Fibroblast of pulmonary artery (primary cell): ENCODE measurements at regions not wholly inside any gene's neighbourhood (a gene's known extent, or its start where the extent isn't known, plus 50 kb on each side); places are given as distances from the start of the nearest gene placed in this dataset.
"Not testable (repeated sequence)": the region's sequence is repeated elsewhere in the genome, so short reads cannot be mapped to it uniquely, and the experiment has no call there.

Source experiments
- DNase-seq: peaks from one replicate; pipeline ENCODE4 v3.0.0-alpha.2; 2010; ENCODE audit warnings: low read depth
- H3K4me3 ChIP-seq: replicated peaks from 2 replicates; pipeline ENCODE4 v1.5.1; 2011; ENCODE audit warnings: low read depth, mild to moderate bottlenecking, control low read depth, low read length, moderate library complexity
- TF ChIP-seq, protein P1 (sequence below): IDR thresholded peaks from 2 replicates; pipeline ENCODE4 v1.5.1; 2011; ENCODE audit warnings: mild to moderate bottlenecking, control low read depth, low read length, inconsistent platforms; ENCODE audit errors: missing control alignments

DNA sequence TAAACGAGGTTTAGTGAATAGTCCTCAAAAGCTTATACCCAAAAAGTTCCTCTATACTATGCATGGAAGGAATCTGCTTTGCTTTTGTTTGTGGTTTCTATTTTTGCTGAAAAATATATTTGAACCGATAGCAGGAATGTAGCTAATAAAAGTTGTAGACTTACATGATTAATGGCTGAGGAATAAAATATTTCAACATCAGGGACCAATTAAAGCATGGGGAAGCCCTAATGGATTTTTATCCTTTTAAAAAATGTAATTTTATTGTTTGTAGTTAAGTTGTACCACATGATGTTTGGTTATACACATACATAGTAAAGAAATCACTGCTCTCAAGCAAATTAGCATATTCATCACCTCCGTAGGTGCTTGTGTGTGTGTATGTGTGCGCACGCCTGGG is 295.3 kb upstream of the CNTN5 start:
- TF ChIP-seq, protein P1, sequence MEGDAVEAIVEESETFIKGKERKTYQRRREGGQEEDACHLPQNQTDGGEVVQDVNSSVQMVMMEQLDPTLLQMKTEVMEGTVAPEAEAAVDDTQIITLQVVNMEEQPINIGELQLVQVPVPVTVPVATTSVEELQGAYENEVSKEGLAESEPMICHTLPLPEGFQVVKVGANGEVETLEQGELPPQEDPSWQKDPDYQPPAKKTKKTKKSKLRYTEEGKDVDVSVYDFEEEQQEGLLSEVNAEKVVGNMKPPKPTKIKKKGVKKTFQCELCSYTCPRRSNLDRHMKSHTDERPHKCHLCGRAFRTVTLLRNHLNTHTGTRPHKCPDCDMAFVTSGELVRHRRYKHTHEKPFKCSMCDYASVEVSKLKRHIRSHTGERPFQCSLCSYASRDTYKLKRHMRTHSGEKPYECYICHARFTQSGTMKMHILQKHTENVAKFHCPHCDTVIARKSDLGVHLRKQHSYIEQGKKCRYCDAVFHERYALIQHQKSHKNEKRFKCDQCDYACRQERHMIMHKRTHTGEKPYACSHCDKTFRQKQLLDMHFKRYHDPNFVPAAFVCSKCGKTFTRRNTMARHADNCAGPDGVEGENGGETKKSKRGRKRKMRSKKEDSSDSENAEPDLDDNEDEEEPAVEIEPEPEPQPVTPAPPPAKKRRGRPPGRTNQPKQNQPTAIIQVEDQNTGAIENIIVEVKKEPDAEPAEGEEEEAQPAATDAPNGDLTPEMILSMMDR = no peak
- no peak overlapping the region for H3K4me3 ChIP-seq

GRCh38 chr11:98728421-98728820 is 292.3 kb upstream of the CNTN5 start:
- no peak overlapping the region for H3K4me3 ChIP-seq
- no peak for DNase-seq
- TF ChIP-seq, protein P1 = no peak

More for the DNA sequence above, 295.3 kb upstream of the CNTN5 start:
- DNase-seq = no peak

- TF ChIP-seq, protein P1 = no peak
- H3K4me3 ChIP-seq = no peak overlapping the region
- DNase-seq = no peak
Measured at GRCh38 chr11:98729118-98729517, 291.6 kb upstream of the CNTN5 start.

- TF ChIP-seq, protein P1 = no peak
- no peak overlapping the region for H3K4me3 ChIP-seq
- DNase-seq = no peak
Measured at GRCh38 chr11:98732947-98733346, 287.8 kb upstream of the CNTN5 start.

GRCh38 chr11:98733378-98733777 is 287.4 kb upstream of the CNTN5 start:
- not testable (repeated sequence) for DNase-seq, H3K4me3 ChIP-seq

DNA sequence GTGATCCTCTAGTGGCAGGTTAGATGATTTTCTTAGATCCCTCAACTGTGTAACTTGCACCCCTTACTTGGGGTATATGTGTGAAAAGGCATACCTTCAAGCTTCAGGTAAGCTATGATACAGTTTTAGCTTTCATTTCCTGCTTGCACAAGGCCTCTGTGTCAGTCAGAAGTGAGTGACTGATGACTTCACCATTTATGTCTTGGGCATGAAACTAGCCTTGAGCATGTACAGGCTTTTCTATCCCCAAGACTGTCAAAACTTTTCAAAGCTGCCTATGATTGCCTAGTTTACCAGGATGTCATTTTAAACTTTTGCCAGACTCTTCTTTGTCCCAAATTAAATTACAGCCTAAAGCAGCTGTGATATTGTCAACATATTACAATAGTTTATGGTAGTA is 286.1 kb upstream of the CNTN5 start:
- DNase-seq = no peak
- TF ChIP-seq, protein P1 = no peak
- no peak overlapping the region for H3K4me3 ChIP-seq

DNA sequence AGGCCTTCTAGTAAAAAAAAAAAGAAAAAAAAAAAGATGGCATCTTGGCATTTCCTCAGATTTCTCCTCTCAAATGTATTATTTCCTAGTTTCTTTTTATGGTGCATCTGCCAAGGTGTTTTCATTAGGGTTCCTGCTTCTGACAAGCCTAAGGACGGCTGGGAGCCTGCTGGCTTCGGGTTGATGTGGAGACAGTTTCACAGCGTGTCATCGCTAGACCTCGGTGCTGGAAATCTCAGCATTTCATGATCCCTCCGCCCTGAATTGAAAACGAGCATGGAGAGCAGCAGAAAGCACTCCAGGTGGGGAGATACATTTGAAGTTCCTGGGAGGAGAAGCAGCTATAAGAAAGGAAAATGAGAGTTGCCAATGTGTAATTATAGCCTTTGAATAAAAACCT is 283.9 kb upstream of the CNTN5 start:
- H3K4me3 ChIP-seq = no peak overlapping the region
- DNase-seq = no peak
- TF ChIP-seq, protein P1 = no peak
